ENCODE measurements at regions not wholly inside any gene's neighbourhood (a gene's known extent, or its start where the extent isn't known, plus 50 kb on each side); places are given as distances from the start of the nearest gene placed in this dataset.

DNA sequence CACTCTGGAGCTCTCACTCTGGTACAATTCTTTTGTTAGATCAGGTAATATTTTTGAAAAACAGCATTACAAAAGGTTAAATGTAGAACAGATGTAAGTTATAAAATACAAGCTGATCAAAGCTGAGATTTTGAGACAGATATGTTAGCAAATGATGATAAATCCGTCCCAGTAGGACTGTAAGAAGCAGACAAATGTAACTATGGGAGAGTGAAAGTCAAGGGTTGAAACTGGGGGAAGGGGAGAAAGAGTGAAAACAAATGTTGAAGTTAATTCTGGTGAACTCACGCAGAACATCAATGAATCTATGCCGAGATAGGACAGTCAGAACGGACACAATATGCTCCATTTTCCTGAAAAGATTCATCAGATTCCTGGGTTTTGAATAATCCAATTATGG lies 298.9 kb upstream of the IRX5 start:
- TF ChIP-seq, protein P1, sequence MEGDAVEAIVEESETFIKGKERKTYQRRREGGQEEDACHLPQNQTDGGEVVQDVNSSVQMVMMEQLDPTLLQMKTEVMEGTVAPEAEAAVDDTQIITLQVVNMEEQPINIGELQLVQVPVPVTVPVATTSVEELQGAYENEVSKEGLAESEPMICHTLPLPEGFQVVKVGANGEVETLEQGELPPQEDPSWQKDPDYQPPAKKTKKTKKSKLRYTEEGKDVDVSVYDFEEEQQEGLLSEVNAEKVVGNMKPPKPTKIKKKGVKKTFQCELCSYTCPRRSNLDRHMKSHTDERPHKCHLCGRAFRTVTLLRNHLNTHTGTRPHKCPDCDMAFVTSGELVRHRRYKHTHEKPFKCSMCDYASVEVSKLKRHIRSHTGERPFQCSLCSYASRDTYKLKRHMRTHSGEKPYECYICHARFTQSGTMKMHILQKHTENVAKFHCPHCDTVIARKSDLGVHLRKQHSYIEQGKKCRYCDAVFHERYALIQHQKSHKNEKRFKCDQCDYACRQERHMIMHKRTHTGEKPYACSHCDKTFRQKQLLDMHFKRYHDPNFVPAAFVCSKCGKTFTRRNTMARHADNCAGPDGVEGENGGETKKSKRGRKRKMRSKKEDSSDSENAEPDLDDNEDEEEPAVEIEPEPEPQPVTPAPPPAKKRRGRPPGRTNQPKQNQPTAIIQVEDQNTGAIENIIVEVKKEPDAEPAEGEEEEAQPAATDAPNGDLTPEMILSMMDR (conservative IDR thresholded peaks at IDR 0.05): no peak
- H3K27ac ChIP-seq: no peak overlapping the region

DNA sequence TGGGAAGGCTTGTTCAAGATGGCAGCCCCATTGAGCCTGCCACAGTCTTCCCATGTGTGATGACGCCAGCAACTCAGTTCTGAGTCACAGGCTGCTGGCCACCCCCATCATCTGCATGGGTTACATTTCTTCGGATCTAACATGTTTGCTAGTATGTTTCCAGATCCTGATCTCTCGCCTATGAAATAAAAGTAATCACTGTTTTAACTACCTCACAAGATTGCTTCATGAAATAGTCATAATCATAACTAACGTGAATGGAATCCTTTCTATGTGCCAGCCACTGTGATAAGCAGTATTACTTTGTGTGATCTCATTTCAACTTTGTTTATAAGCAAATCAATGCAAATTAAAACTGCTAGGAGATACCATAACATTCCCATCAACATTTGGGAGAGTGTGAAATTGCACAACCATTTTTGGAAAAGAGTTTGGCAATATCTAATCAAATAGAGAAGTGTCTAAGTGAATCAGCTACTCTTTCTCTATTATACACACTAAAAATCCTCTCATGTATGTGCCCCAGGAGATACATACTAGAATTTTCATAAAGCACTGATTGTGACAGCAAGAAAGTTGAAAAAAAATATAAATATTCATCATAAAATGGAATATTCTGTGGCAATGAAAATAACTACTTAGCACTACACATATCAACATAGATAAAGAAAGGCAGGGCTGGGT lies 300.2 kb upstream of the IRX5 start:
- no peak overlapping the region for H3K27ac ChIP-seq
- TF ChIP-seq, protein P1 (conservative IDR thresholded peaks at IDR 0.05): no peak

DNA sequence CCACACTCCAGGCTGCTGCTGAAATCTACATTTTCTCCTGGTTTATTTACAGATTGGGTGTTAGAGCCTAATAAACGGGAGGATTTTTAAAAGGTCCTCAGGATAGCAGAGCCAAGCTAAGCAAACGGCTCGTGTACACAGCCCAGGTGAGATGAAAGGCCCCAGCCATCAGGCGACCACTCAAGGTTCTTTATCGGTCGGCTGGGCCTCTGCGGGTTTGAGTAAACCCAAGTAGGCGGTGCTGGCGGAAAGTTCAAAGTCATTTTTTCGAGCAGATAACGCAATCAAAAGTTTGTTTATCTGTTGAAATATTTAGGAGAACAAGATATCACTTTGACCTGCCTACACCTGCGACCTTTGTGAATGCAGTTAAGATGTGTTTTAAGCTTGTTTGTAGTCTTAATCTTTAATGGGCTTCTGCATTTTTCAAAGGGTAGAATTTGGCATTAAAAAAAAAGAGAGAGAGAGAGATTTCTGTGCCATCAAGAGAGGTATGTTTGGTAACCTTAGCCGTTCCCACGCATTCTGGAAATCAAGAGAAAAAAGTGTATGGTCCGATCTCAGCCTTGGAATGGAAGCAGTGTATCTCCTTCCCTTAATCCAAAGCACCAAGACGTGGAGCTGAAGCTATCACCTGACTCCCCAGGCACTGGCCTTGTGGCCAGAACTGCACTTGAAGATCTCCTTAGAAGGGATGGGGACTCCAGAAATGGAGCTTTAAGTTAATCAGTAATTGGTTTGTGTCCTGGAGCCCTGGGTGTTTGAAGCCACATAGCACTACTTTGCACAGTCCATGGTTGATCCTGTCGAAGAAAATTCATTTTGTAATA lies 301.7 kb upstream of the IRX5 start:
- no peak overlapping the region for H3K27ac ChIP-seq

DNA sequence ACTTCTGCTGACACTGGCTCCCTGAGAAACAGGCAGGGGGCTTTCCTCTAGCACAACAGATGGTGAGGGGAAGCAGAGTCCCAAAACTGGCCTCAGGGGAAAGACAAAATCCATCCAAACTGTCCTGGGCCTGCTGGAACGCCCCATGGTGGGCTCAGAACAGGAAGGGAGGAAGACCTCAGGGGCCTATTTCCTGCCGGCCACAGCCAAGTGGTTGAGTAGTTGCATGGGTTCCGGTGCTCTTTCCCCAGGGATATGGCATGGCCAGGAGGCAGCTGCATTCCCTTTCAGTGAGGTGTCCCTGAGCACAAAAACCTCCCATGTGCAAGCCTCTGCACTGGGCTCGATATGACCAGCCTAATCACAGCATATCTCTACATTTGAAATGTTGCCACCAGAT lies 303.0 kb upstream of the IRX5 start:
- TF ChIP-seq, protein P1 (conservative IDR thresholded peaks at IDR 0.05): no peak
- H3K27ac ChIP-seq: no peak overlapping the region

More for the DNA sequence above, 301.7 kb upstream of the IRX5 start:
- TF ChIP-seq, protein P1 (conservative IDR thresholded peaks at IDR 0.05): no peak

DNA sequence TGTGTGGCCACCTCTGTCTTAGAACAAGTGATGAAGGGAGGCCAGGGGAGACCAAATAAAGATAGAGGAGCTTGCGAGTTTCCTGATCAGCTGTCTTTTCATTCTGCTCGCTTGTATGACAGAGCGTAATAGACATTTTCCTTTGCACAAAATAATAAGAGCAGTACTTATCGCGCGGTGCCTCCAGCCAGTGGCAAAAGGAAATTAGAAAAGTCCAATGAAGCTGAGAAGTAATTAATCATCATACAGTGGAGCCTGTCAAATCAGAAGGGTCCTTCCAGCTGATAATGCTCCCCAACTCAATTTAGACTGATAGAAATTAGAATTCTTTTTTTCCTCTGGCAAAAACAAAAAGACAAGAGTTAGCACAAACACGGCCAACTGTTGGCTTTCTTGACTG lies 307.0 kb upstream of the IRX5 start:
- H3K27ac ChIP-seq: no peak overlapping the region
- TF ChIP-seq, protein P1 (conservative IDR thresholded peaks at IDR 0.05): no peak

DNA sequence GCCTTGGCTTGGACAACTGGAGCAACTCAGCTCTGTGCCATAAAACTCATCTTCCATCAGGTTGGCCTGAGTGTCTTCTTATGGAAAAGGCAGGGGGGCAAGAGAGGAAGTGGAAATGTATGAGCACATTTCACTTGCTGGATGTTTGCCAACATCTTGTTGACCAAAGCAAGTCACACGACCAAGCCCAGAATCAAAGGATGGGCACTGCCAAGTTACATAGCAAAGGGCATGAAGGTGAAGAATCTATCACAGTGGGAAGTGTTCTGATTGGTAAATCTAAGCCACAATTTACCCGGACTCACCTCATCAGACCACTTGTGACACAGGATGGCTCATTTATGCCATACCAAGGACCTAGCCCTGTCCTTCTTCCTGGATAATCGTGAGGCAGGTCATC lies 310.5 kb upstream of the IRX5 start:
- TF ChIP-seq, protein P1 (conservative IDR thresholded peaks at IDR 0.05): no peak
- no peak overlapping the region for H3K27ac ChIP-seq

DNA sequence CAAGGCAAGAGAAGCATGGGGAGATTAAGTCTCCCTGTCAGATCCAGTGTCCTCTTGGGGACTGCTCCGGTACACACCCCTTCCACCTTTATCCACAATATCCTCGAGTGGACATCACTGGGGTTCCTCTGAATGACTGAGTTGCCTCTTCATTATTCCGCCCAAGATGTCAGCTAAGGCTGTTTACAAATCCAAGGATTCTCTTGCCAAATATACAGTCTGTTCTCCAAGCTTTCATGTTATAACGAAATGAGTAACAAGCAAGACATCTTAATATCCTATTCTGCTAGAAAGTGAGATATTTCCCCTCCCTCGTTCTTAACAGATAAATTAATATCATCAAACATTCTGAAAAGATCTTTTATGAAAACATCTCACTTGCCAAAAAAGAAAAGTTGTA lies 314.1 kb upstream of the IRX5 start:
- TF ChIP-seq, protein P1 (conservative IDR thresholded peaks at IDR 0.05): no peak
- H3K27ac ChIP-seq: no peak overlapping the region

Data from VCaP (cell line).